Left ventricle myocardium inferior (tissue), 1 donor: ENCODE measurements at regions not wholly inside any gene's neighbourhood (a gene's known extent, or its start where the extent isn't known, plus 50 kb on each side); places are given as distances from the start of the nearest gene placed in this dataset.

ENCODE experiments used
- DNase-seq: peaks from one replicate; pipeline ENCODE4 v3.0.0-alpha.2; 2020
- H3K27ac ChIP-seq: fragments of 200-600 bp; replicated peaks from 2 replicates; pipeline ENCODE4 v1.8.0; 2021
- H3K27me3 ChIP-seq: fragments of 200-600 bp; 2 replicates; pipeline ENCODE4 v1.8.0; 2021; ENCODE audit warnings: low read depth
- H3K36me3 ChIP-seq: fragments of 200-600 bp; 2 replicates; pipeline ENCODE4 v1.8.0; 2021
- H3K4me1 ChIP-seq: fragments of 200-600 bp; 2 replicates; pipeline ENCODE4 v1.8.0; 2021
- H3K4me3 ChIP-seq: fragments of 200-600 bp; 2 replicates; pipeline ENCODE4 v1.8.0; 2021; ENCODE audit warnings: mild to moderate bottlenecking, moderate library complexity
- H3K9me3 ChIP-seq: fragments of 200-600 bp; replicated peaks from 2 replicates; pipeline ENCODE4 v1.8.0; 2021
- CTCF ChIP-seq: fragments of 200-600 bp; IDR thresholded peaks from 2 replicates; pipeline ENCODE4 v1.8.0; 2021; ENCODE audit warnings: antibody characterized with exemption, mild to moderate bottlenecking, borderline replicate concordance
- intact Hi-C: fragments of 100-400 bp; cut with micrococcal nuclease; formaldehyde crosslinking; loops from one replicate; pipeline ENCODE4 v1.11.0; 2022
- donor health status: DM: no; HTN: yes; CAD: no; lungs with severe emphysema.

- Histone ChIP-seq H3K4me3 (no peak overlapping the region), H3K27ac (no peak overlapping the region), H3K36me3 (no peaks in the 10 kb centered on the region), H3K9me3 (no peaks in the 10 kb centered on the region), H3K27me3 (peaks cover 97% of the 10 kb centered on the region), H3K4me1 (no peaks in the 10 kb centered on the region)
- TF ChIP-seq CTCF = no peak
- intact Hi-C loops = no loop called here
- no peak for DNase-seq
Measured at GRCh38 chr1:47682786-47683350, 245.0 kb downstream of the FOXD2 start.

- no peak overlapping the region for H3K4me3 ChIP-seq
- H3K27ac ChIP-seq = no peak overlapping the region
- H3K27me3 ChIP-seq = peaks cover 97% of the 10 kb centered on the region
- intact Hi-C loops = no loop called here
- TF ChIP-seq CTCF = no peak
- no peak for DNase-seq
- no peaks in the 10 kb centered on the region for H3K36me3 ChIP-seq
- no peaks in the 10 kb centered on the region for H3K4me1 ChIP-seq
- H3K9me3 ChIP-seq = no peaks in the 10 kb centered on the region
Measured at GRCh38 chr1:47683401-47683800, 245.6 kb downstream of the FOXD2 start.

GRCh38 chr1:47684518-47684917 lies 246.7 kb downstream of the FOXD2 start:
- Histone ChIP-seq H3K27me3 (peaks cover 97% of the 10 kb centered on the region), H3K9me3 (no peaks in the 10 kb centered on the region), H3K27ac (no peak overlapping the region), H3K4me3 (no peak overlapping the region), H3K36me3 (no peaks in the 10 kb centered on the region), H3K4me1 (no peaks in the 10 kb centered on the region)
- no peak for TF ChIP-seq CTCF
- DNase-seq = no peak
- intact Hi-C loops = no loop called here

- DNase-seq = no peak
- no peak overlapping the region for H3K4me3 ChIP-seq
- H3K4me1 ChIP-seq = no peaks in the 10 kb centered on the region
- no peaks in the 10 kb centered on the region for H3K36me3 ChIP-seq
- H3K27me3 ChIP-seq = peaks cover 97% of the 10 kb centered on the region
- no peak overlapping the region for H3K27ac ChIP-seq
- intact Hi-C loops = no loop called here
- no peaks in the 10 kb centered on the region for H3K9me3 ChIP-seq
- no peak for TF ChIP-seq CTCF
Measured at GRCh38 chr1:47684964-47685762, 247.3 kb downstream of the FOXD2 start.

- DNase-seq = no peak
- TF ChIP-seq CTCF = no peak
- no peaks in the 10 kb centered on the region for H3K36me3 ChIP-seq
- peaks cover 97% of the 10 kb centered on the region for H3K27me3 ChIP-seq
- H3K4me1 ChIP-seq = no peaks in the 10 kb centered on the region
- H3K4me3 ChIP-seq = no peak overlapping the region
- intact Hi-C loops = no loop called here
- H3K27ac ChIP-seq = no peak overlapping the region
- no peaks in the 10 kb centered on the region for H3K9me3 ChIP-seq
Measured at GRCh38 chr1:47685763-47686066, 247.9 kb downstream of the FOXD2 start.
